HEK293T (cell line): ENCODE measurements at regions not wholly inside any gene's neighbourhood (a gene's known extent, or its start where the extent isn't known, plus 50 kb on each side); places are given as distances from the start of the nearest gene placed in this dataset.

Experiments
- ARNT ChIP-seq: fragments of 450-650 bp; IDR thresholded peaks from 2 replicates; pipeline ENCODE4 v1.6.1; 2017; ENCODE audit warnings: mild to moderate bottlenecking
- BHLHE40 ChIP-seq: fragments of 450-650 bp; IDR thresholded peaks from 2 replicates; pipeline ENCODE4 v1.6.1; 2016; ENCODE audit warnings: mild to moderate bottlenecking, moderate library complexity, borderline replicate concordance
- CTBP1 ChIP-seq: fragments of 450-650 bp; IDR thresholded peaks from 2 replicates; pipeline ENCODE4 v1.6.1; 2016; ENCODE audit warnings: borderline replicate concordance
- FOXM1 ChIP-seq: fragments of 450-650 bp; IDR thresholded peaks from 2 replicates; pipeline ENCODE4 v1.6.1; 2017; ENCODE audit warnings: mild to moderate bottlenecking, borderline replicate concordance
- NFRKB ChIP-seq: fragments of 450-650 bp; IDR thresholded peaks from 2 replicates; pipeline ENCODE4 v1.6.1; 2016; ENCODE audit warnings: mild to moderate bottlenecking, moderate library complexity
- SP1 ChIP-seq: fragments of 450-650 bp; IDR thresholded peaks from 2 replicates; pipeline ENCODE4 v1.6.1; 2017
- SUZ12 ChIP-seq: fragments of 450-650 bp; IDR thresholded peaks from 2 replicates; pipeline ENCODE4 v1.6.1; 2016; ENCODE audit warnings: mild to moderate bottlenecking

- TF ChIP-seq SP1 (no peak), ARNT (no peak), BHLHE40 (no peak), NFRKB (no peak), CTBP1 (no peak), FOXM1 (no peak), SUZ12 (no peak)
These were observed 116.2 kb downstream of the TTC8 start for GRCh38 chr14:88940671-88941070.
